Upper lobe of left lung (tissue), 4 donors: ENCODE measurements at regions not wholly inside any gene's neighbourhood (a gene's known extent, or its start where the extent isn't known, plus 50 kb on each side); places are given as distances from the start of the nearest gene placed in this dataset.

ENCODE experiments used
- CTCF ChIP-seq, 6 experiments: fragments of 450-650 bp in 4 of 6; fragments of 200-600 bp in 2 of 6; sonication (generic) in 2 of 6; IDR thresholded peaks; one replicate each; pipeline ENCODE4 v1.5.1; 2016 to 2019; ENCODE audit warnings: antibody characterized with exemption in 6 of 6
- POLR2A ChIP-seq, 4 donors: fragments of 450-650 bp; IDR thresholded peaks; one replicate each; pipeline ENCODE4 v1.5.1; 2016 to 2017; ENCODE audit warnings: antibody characterized with exemption in 4 of 4, mild to moderate bottlenecking in 2 of 4
- POLR2AphosphoS5 ChIP-seq, 2 donors: sonication (generic); formaldehyde crosslinking; IDR thresholded peaks; one replicate each; pipeline ENCODE4 v1.5.1; 2017; ENCODE audit warnings: antibody characterized with exemption in 2 of 2

- TF ChIP-seq CTCF (IDR thresholded peaks at IDR 0.05): no peak
- no peak for TF ChIP-seq POLR2AphosphoS5 (IDR thresholded peaks at IDR 0.05)
- no peak for TF ChIP-seq POLR2A (IDR thresholded peaks at IDR 0.05)
Measured at GRCh38 chr12:43158126-43158525, 393.9 kb downstream of the ADAMTS20 start.
